ENCODE measurements at regions not wholly inside any gene's neighbourhood (a gene's known extent, or its start where the extent isn't known, plus 50 kb on each side); places are given as distances from the start of the nearest gene placed in this dataset.

GRCh38 chr4:78704317-78704716 lies 71.8 kb upstream of the BMP2K start:
- TF ChIP-seq POLR2A (IDR thresholded peaks at IDR 0.05) (no peak), CTCF (IDR thresholded peaks at IDR 0.05) (no peak)
